GM19395 (cell line): ENCODE measurements at regions not wholly inside any gene's neighbourhood (a gene's known extent, or its start where the extent isn't known, plus 50 kb on each side); places are given as distances from the start of the nearest gene placed in this dataset.
"Not testable (repeated sequence)": the region's sequence is repeated elsewhere in the genome, so short reads cannot be mapped to it uniquely, and the experiment has no call there.

Experiments
- ATAC-seq: cut with Tn5 transposase; IDR thresholded peaks from one replicate; pipeline ENCODE4 v1.9.1; 2021; ENCODE audit warnings: mild to moderate bottlenecking, moderate library complexity; ENCODE audit not compliant: unreplicated experiment

DNA sequence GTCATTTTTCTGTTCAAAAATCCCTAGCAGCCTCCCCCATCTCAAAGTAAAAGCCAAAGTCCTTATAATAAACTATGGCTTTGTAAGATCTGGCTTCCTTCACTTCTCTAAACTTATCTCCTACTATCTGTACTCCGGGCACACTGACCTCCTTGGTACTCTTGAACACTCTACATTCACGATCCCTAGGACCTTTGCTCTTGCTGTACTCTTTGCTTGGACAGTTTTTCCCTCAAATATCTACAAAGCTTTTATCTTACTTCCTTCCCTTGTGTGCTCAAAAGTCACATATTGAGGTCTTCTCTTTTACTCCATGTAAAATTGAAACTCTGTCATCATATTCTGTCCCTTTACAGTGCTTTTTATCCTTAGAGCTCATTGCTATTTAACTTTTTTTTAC, 616.6 kb downstream of the IRS1 start:
- ATAC-seq: no peak

DNA sequence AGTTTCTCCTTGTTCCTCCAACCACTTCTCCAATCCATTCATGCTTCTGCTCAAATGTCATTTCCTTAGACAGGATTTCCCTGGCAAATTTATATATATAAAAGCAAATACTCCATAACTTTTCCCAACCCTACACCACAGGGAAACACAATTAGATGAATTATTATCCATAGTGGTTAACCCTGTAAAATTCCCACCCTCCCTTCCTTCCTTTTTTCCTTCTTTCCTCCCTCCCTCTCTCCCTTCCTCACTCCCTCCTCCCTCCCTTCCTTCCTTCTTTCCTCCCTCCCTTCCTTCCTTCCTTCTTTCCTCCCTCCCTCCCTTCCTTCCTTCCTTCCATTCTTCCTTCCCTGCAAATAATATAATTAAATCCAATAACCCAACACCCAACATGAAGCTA, 617.7 kb downstream of the IRS1 start:
- ATAC-seq: no peak

- ATAC-seq: no peak
Observed at GRCh38 chr2:226180281-226180884, 619.2 kb downstream of the IRS1 start.

- ATAC-seq: no peak
Observed at GRCh38 chr2:226179010-226179409, 620.6 kb downstream of the IRS1 start.

DNA sequence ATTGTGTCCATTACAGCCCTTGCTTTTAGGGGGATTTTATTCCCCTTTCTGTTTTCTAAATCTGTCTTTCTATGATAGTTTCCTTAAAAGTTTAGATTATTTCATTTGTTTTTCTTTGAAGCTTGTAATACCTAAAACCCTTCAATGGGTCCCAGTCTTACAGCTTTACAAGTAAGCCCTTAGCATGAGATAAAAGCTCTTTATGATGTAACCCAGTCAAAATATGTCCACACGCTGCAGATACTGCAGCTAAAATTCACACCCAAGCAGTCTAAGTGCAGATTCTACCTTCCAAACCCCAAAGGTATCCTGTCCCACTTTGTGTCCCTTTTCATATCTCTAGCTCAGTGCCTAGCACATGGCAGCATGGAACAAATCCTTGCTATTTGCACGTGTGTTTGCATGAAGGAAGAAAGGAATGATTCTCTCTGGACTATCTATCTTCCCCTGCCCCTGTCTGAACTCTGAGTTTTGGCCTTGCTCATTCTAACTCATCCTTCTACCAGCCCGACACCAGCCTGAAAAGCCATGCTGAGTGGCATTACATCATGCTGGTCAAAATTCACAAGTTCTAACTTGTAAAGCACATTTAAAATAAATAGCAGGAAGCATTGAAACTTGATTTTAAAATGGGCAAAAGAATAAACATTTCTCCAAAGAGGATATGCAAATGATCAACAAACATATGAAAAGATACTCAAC, 623.2 kb downstream of the IRS1 start:
- no peak for ATAC-seq

GRCh38 chr2:226174390-226174789, 625.2 kb downstream of the IRS1 start:
- no peak for ATAC-seq

DNA sequence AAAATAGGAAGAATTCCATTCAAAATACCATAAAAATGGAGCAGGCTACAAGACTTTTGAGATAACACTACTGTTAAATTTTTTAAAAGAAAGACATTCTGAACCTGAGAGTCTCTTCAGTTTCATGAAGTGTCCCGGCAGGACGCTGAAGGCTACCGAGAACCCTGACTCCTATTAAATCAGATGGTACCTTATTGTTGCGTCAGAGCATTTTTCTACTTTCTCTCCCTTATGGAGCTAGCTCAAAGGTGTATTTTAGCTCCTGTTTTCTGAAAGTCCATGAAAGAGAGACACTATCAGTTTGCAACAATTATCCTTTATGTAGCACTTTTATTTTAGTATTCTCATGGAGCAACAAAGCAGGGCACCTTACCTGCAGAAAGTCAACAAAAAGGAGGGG, 626.7 kb downstream of the IRS1 start:
- no peak for ATAC-seq

DNA sequence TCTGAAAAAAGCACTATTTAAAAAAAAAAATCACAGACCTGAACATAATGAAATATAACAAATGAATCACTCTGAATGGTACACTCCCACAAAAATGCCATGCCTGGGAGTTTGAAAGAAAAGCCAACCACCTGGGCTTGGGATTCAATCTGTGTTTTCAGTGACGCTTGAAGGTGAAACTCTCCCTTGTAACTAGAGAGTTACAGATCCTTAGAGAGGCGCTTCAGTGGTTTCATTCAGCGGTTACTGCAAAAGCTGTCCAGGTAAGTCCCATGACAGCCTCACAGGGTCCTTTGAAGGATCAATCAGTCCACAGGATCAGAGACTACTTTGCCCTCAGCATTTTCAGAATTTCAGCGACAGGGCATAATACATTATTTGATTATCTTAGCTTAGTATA, 627.3 kb downstream of the IRS1 start:
- ATAC-seq: no peak

GRCh38 chr2:226169751-226170581, 629.7 kb downstream of the IRS1 start:
- ATAC-seq: no peak

DNA sequence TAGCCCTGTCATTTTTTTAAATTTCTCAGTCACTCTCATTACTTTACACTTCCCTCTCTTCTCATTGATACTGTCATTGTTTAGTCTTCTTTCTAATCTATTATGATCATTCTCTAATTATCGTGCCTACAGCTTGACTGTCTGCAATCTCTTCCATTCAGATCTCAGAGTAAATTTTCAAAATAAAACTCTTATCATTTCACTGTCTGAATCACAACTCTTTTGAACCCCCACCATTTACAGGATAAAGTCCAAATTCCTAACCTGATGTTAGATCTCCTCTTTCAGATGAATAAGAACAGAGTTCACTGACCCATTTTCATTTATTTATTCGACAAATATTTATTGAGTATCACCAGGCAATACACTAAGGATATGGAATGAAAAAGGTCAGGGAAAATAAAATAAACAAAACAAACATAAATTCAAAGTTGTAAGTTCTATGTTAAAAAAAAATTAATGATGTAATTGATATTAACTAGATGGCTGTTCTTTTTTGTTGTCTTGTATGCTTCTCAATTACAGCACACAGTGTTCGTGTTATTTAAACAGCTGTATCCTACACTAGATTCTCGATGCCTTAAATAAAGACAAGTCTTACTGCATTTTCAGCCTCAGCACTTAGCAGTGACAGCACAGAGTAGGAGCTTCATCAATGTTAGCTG, 631.0 kb downstream of the IRS1 start:
- ATAC-seq: no peak

DNA sequence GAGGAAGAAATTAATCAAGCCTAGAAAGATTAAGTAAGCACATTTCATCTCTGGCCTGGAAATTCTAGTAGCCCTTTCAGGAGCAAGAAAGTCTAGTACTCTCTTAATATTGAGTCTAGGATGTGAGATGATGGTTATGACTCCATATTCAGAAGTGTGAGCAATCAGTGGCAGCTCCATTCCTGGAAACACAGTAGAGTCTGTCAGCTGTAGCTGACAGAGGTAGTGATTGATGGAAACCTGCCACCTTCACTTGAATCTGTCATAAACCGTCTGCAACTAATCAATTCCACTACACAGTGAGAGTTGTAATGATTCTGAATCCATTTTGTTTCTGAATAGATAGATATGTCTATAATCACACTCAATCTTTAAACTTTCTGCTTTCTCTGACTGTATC, 635.1 kb downstream of the IRS1 start:
- no peak for ATAC-seq

DNA sequence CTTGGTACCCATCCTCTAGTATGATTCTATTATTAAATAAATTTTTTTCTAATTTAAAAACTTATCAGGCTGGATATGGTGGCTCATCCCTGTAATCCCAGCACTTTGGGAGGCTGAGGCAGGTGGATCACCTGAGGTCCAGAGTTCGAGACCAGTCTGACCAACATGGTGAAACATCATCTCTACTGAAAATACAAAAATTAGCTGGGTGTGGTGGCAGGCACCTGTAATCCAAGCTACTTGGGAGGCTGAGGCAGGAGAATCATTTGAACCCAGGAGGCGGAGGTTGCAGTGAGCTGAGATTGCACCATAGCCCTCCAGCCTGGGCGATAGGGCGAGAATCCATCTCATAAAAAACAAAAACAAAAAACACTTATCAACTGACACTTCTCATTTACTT, 639.0 kb downstream of the IRS1 start:
- not testable (repeated sequence) for ATAC-seq

DNA sequence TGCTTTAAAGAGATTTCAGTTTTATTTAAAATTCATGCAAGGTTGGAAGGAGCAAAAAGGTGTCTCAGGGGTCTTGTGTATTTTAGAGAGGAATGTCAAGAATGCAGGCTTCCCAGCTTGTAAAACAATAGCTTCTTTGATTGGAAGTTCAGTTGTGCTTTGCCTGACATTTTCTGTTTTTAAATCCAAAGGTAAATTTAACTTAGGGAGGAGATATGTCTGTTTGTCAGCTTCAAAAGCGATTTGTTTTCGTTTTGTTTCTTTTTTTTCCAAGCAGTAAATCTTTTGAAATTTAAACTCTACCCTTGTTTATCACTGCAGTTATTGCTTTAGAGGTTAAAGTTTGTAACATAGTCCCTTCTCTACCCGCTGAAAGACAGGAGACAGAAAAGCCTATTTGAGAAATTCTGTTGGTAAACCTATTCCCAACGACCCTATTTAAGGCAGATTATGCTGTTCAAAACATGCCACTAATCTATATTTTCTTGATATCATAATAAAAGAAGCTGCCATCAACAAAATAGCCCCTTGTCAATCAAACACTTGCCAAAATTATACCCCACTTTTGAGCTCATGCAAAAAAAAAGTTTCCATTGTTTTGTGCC, 639.6 kb downstream of the IRS1 start:
- ATAC-seq: no peak

- ATAC-seq: no peak
Observed at GRCh38 chr2:226158940-226159339, 640.7 kb downstream of the IRS1 start.

GRCh38 chr2:226158229-226158628, 641.4 kb downstream of the IRS1 start:
- no peak for ATAC-seq

DNA sequence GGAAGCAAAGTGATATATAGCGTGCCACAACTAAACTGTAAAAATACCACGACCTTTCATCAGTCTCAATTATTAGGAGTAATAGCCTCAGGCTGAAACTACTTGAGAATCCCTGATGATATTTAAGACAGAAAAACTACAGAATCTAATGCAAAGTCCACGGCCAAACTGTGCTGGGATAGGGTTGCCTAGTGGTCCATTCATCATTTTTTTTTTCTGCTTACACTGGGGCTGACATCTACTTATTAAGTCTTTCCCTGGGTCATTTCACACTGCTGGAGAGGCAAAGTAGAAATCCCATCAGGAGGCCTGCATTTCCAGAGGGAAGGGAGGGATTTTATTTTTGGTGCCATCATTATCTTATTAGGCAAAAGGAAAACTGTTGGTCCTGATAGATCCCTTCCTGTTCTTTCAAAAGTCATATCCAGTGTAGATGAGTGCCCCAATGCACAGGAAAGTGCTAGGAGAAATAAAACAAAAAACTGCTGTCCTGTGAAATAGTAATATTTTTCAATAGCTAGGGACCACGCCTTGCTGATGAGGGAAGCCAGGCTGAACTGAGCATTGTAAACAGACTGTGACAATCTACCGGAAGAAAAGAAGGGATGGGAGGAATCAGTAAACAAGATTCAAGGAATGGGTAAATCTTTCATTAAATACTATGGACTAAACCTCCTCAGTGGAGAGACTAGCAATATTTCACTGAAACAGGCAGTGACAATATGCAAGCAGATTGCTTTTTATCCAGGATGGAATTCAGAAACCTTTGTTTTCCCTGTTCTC, 644.3 kb downstream of the IRS1 start:
- ATAC-seq: no peak

- no peak for ATAC-seq
Observed at GRCh38 chr2:226154610-226155009, 645.0 kb downstream of the IRS1 start.

DNA sequence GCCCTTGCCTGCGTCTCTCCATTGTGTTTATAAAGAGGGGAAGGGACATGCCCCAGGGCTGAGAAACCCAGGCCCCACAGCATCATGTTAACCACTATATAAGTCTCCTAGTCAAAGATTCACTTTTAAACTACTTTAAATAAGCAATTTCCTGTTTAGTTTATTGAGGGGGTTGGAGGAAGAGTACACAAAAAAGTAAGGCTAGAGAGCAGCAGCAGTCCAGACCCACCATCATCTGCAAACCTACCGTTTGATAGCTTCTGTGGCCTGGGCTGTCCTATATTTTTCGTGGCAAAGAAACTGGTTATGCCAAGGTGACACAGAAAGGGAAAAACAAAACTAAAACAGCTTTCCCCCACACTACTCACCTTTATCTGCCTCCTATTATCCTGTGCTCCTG, 646.1 kb downstream of the IRS1 start:
- ATAC-seq: no peak

DNA sequence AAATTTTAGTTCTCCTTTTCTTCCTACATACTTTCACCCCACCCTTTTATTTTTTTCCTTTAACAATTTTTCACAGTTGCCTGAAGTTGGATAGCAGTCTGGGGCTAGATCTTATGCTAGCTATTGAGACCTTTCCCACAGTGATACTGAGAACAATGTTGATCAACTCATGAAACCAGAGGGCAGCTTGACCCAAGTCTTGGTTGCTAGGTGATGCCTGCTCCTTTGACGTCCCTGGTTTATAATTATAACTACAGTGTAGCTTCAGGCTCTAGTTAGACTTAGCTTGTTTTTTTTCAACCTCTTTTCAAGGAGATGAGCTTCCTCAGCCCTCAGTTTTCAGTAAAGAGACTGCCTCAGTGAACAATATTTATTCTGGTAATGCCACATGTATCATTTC, 648.5 kb downstream of the IRS1 start:
- no peak for ATAC-seq

DNA sequence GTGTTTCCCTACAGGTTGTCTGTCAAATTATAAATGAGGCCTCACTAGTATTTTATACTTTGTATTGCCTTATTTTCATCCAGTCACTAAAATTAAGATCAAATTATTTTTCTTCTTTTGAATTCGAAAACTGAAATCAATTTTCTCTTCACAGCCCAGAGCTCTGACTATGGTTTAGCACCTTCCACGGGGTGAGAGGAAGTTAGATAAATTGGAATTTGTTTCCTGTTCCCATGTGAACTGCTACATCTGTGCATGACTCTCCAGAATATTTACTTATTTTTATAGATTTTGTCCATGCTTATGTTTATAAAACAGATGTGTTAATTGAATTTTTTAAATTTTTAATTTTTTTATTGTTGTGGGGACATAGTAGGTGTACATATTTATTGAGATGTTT, 656.5 kb downstream of the IRS1 start:
- no peak for ATAC-seq
